HG03565 (cell line): ENCODE measurements at regions not wholly inside any gene's neighbourhood (a gene's known extent, or its start where the extent isn't known, plus 50 kb on each side); places are given as distances from the start of the nearest gene placed in this dataset.
"Not testable (repeated sequence)": the region's sequence is repeated elsewhere in the genome, so short reads cannot be mapped to it uniquely, and the experiment has no call there.

ENCODE experiments used
- ATAC-seq: cut with Tn5 transposase; IDR thresholded peaks from one replicate; pipeline ENCODE4 v1.9.1; 2021; ENCODE audit warnings: mild to moderate bottlenecking, moderate library complexity; ENCODE audit not compliant: unreplicated experiment

DNA sequence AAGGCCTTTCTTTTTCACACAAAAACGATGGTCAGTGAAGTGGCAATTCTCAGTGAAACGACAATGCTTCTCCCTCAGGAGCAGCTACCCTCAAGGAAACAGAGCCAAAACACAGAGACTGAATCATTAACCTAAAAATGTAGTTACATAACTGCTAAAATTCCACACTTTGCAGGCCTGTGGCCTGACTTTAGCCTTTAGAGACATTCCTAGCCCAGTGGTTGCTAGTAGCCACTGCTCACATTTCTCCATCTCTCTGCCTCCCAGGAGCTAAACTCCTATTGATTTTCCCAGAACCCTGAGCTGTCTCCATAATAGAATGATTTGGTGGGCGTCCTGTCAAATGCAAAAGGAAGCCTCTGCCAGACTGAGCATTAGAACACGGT, 630.1 kb upstream of the KCNMB2 start:
- ATAC-seq, result no peak

DNA sequence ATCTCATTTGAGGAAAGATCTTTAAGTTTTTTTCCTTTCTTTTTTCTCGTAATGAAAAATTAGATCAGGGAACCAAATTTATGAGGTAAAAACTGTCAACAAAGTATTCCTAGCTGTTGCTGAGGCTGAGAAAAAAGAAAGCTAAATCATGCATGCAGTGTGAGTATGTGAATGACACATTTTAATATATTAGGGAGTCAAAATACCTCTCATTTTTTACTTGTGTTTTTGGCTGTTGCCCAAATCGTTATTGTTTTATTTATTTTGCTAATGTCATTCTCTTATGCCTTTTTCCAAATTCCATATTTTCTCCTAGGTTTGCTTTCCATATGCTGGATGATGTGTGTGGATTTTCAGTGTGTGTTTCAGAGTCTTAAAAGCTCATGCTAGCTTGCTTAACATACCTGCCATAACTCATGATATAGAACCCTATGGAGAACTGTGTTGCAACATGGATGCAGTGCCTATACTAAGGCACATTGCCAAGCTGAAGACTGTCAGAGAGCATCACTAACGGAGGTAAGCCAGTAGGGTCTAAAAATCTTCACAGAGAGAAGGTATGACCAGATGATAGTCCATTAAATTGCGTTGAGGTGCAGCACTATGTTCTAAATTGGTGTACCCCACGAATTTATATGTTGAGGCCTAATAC, 629.5 kb upstream of the KCNMB2 start:
- no peak for ATAC-seq

DNA sequence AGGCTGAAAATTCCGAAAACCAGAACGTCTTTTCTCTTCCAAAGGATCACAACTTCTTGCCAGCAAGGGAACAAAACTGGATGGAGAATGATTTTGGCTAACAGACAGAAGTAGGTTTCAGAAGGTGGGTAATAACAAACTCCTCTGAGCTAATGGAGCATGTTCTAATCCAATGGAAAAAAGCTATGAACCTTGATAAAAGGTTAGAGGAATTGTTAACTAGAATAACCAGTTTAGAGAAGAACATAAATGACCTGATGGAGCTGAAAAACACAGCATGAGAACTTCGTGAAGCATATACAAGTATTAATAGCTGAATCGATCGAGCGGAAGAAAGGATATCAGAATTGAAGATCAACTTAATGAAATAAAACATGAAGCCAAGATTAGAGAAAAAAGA, 626.7 kb upstream of the KCNMB2 start:
- ATAC-seq, result not testable (repeated sequence)

DNA sequence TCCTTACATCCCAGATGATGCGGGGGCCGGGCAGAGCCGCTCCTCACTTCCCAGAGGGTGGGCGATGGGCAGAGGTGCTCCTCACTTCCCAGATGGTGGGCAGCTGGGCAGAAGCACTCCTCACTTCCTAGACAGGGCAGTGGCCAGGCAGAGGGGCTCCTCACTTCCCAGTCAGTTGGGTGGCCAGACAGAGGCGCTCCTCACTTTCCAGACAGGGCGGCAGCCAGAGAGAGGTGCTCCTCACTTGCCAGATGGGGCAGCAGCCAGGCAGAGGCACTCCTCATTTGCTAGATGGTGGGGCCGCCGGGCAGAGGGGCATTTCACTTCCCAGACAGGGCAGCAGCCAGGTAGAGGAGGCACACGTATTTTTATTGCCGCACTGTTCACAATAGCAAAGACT, 622.0 kb upstream of the KCNMB2 start:
- no peak for ATAC-seq

GRCh38 chr3:177916461-177916860, 619.8 kb upstream of the KCNMB2 start:
- no peak for ATAC-seq

DNA sequence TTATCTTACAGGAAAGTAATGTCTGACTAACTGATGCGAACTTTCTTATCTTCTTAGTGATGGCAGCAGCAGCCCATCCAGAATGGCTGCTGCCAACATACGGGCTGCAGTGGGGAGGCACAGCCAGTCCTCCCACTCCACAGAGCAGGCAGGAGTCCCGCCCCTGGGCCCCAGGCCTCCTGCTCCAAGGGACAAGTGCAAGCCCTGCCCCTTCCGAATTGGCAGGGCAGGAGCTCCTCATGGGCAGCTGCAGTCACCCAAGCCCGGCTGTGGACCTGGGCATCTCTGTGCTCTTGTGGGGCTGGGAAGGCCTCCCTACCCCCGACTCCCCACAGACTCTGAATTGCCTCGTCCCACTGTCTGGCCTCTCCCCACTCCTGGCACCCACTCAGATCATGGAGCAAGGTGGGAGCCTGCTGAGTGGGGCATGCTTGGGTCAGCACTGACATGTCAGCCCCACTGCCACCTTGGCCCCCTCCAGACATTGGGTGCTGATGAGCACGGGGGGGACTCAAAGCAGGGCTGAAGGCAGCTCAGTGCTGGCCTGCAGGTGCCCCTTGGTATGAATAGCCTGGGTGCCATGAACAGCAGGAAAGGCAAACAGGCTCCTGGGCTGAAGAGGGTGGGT, 618.9 kb upstream of the KCNMB2 start:
- no peak for ATAC-seq

GRCh38 chr3:177921153-177921552, 615.1 kb upstream of the KCNMB2 start:
- no peak for ATAC-seq

DNA sequence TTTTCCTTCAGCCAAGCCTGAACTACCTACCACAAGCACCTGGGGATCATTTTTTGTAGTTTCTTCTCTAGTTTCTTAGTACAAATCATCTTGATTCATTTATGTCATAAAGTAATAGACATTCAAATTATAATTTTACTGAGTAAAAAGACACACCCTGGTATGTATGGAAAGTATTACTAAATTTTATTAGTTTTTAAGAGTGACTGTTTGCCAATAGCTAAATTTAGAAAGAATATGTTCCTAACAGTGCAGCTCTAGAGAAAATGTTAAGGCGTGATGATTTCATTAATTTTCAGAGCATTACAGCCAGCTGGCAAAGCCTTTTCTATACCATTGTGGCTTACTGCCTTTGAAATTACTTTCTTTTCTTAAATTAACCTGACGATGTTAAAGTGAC, 612.0 kb upstream of the KCNMB2 start:
- ATAC-seq, result no peak

GRCh38 chr3:177928172-177928873, 607.9 kb upstream of the KCNMB2 start:
- ATAC-seq, result peak; percentile 71

- ATAC-seq, result no peak
These were observed 606.9 kb upstream of the KCNMB2 start for GRCh38 chr3:177929310-177929709.

GRCh38 chr3:177930771-177931170, 605.5 kb upstream of the KCNMB2 start:
- ATAC-seq, result no peak

GRCh38 chr3:177931346-177931745, 604.9 kb upstream of the KCNMB2 start:
- ATAC-seq, result no peak

DNA sequence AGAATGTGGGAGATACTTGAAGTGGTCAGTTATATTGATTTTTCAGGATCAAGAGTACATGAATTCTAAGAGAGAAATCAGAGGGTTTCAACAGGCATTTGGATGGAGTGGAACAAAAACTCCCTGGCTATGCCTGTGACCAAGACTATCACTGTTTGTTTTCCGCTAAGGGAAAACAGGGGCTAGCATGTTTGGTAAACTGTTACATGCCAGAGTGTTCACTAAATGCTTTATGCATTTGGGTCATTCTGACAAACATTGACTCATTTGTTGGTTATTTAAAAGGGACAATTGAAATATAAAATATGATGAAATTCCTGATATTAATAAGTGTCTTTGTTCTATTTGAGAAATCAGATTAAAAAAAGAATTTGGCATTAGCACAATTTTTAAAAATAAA, 603.9 kb upstream of the KCNMB2 start:
- ATAC-seq, result no peak

- ATAC-seq, result no peak
These were observed 603.2 kb upstream of the KCNMB2 start for GRCh38 chr3:177932750-177933660.

DNA sequence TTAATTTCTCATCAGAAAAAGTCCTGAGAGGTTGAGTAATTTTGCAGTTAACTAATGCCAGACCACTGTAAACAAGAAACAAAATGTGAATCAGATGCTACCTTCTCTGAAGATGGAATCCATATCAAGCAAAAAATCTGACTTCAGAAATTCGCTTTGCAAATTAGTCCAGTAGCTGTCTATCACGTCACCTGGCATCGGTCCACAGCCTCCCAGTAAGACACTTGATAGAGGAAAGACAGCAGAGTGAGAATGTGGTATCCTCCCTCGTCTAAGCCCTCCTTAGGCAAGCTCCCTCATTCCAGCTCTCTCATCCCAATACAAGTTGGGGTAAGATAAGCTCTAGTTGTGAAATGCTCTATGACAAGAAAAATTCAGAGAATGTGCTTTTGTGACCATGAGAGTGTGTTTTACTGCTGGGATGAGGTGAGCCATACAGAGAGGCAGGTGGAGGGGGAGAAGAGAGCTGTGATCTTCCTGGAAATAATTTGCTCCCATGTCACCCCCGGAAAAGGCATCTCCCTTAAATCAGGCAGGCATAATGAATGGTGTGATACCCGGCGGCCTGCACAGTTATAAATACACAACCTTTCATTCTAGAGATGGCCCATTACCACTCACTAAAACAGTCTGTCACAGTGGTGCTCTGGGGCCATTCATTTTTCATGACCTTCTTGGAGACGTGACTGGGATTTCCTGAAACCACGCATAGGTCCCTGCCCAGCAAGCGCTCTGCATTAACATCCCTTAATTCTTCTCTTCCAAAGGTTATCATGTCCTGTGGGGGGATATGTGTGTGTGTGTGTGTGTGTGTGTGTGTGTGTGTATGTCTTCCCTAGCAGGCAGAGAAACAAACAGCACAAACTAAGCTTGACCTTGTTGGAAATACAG, 602.0 kb upstream of the KCNMB2 start:
- ATAC-seq, result no peak

GRCh38 chr3:177935047-177935446, 601.2 kb upstream of the KCNMB2 start:
- no peak for ATAC-seq

- no peak for ATAC-seq
These were observed 599.5 kb upstream of the KCNMB2 start for GRCh38 chr3:177936721-177937120.

GRCh38 chr3:177942911-177943310, 593.3 kb upstream of the KCNMB2 start:
- no peak for ATAC-seq

DNA sequence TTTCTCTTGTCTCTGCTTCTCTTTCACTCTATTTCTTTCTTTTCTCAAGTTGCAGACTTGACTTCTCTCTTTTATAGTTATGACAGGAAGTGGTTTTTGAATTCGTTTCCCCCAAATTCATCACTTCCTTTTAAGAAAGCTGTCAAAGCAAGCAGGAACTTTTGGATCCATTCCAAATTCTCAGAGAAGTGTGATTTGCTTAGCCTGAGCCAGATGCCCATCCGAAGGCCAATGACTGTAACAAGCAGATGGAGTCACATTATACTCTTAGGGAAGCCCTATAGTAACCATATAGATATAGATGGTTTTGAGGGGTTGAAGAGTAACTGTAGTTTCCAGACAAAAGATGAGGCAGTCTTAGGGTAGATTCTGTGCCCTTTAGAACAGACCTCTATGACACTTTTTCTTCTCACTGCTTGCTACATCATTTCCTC, 592.0 kb upstream of the KCNMB2 start:
- ATAC-seq, result no peak

DNA sequence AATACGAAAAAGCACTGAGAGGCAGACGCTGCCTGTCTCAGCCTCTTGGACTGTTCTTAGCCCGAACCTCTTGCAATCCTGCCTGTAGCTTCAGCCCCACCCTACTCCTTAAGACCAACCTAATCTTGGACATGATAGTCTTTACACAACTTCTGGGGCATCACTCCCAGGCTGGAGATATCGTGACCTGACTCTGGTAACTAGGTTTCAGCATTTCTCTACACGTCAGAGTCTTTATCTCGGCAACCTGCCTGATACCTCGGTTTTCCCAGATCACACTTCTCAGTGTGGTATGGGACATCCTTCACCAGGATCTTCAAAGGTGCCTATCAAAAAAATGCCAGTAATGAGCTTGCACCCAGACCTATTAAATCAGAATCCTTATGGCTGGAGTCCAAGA, 590.2 kb upstream of the KCNMB2 start:
- no peak for ATAC-seq
